MM.1S (cell line): ENCODE measurements at regions not wholly inside any gene's neighbourhood (a gene's known extent, or its start where the extent isn't known, plus 50 kb on each side); places are given as distances from the start of the nearest gene placed in this dataset.

Experiments used
- DNase-seq: peaks from one replicate; pipeline ENCODE4 v3.0.0-alpha.2; 2015
- H2AFZ ChIP-seq: fragments of 300-600 bp; sonication (generic); 2 replicates; pipeline ENCODE4 v1.6.0; 2016; ENCODE audit warnings: antibody characterized with exemption, low read length
- H3F3A ChIP-seq: fragments of 300-600 bp; sonication (generic); 2 replicates; pipeline ENCODE4 v1.6.1; 2016; ENCODE audit warnings: mild to moderate bottlenecking, antibody characterized with exemption, low read length, moderate library complexity, mixed read lengths; ENCODE audit not compliant: insufficient read depth
- H3K27ac ChIP-seq: fragments of 300-600 bp; sonication (generic); 2 replicates; pipeline ENCODE4 v1.5.1; 2016; ENCODE audit warnings: mild to moderate bottlenecking, low read length
- H3K27me3 ChIP-seq: fragments of 300-600 bp; sonication (generic); replicated peaks from 2 replicates; pipeline ENCODE4 v1.6.0; 2016; ENCODE audit warnings: low read length; ENCODE audit not compliant: insufficient read depth
- H3K36me3 ChIP-seq: fragments of 300-600 bp; sonication (generic); replicated peaks from 2 replicates; pipeline ENCODE4 v1.6.1; 2016; ENCODE audit warnings: mild to moderate bottlenecking, low read length, mixed read lengths; ENCODE audit not compliant: insufficient read depth
- H3K4me1 ChIP-seq: fragments of 300-600 bp; sonication (generic); 2 replicates; pipeline ENCODE4 v1.6.1; 2016; ENCODE audit warnings: low read length, mixed read lengths
- H3K4me2 ChIP-seq: fragments of 300-600 bp; sonication (generic); 2 replicates; pipeline ENCODE4 v1.6.0; 2016; ENCODE audit warnings: low read depth, low read length
- H3K4me3 ChIP-seq: fragments of 300-600 bp; sonication (generic); 2 replicates; pipeline ENCODE4 v1.5.1; 2016; ENCODE audit warnings: low read length, mixed read lengths
- H3K79me2 ChIP-seq: fragments of 300-600 bp; sonication (generic); 2 replicates; pipeline ENCODE4 v1.6.1; 2016; ENCODE audit warnings: mixed run types, low read length, mixed read lengths
- H3K9ac ChIP-seq: fragments of 300-600 bp; sonication (generic); 2 replicates; pipeline ENCODE4 v1.6.1; 2016; ENCODE audit warnings: low read length, mixed read lengths
- H3K9me2 ChIP-seq: fragments of 300-600 bp; sonication (generic); replicated peaks from 2 replicates; pipeline ENCODE4 v1.6.1; 2016; ENCODE audit warnings: mild to moderate bottlenecking, low read length, mixed read lengths; ENCODE audit not compliant: insufficient read depth
- H3K9me3 ChIP-seq: fragments of 300-600 bp; sonication (generic); replicated peaks from 2 replicates; pipeline ENCODE4 v1.6.1; 2016; ENCODE audit warnings: mild to moderate bottlenecking, low read length, mixed read lengths; ENCODE audit not compliant: insufficient read depth
- H4K20me1 ChIP-seq: fragments of 300-600 bp; sonication (generic); 2 replicates; pipeline ENCODE4 v1.6.1; 2016; ENCODE audit warnings: mild to moderate bottlenecking, low read length, moderate library complexity, mixed read lengths; ENCODE audit not compliant: insufficient read depth
- CTCF ChIP-seq: fragments of 300-600 bp; sonication (generic); IDR thresholded peaks from 2 replicates; pipeline ENCODE4 v1.5.1; 2016; ENCODE audit warnings: antibody characterized with exemption, low read length, mixed read lengths
- EZH2 ChIP-seq: fragments of 300-600 bp; sonication (generic); optimal IDR thresholded peaks from 2 replicates; pipeline ENCODE3; 2017; ENCODE audit warnings: low read depth, mild to moderate bottlenecking, antibody characterized with exemption, low read length, mixed read lengths
- EZH2phosphoT487 ChIP-seq: fragments of 300-600 bp; sonication (generic); IDR thresholded peaks from 2 replicates; pipeline ENCODE4 v1.6.1; 2018; ENCODE audit warnings: antibody characterized with exemption, low read length

GRCh38 chr12:76678992-76679391 is 84.9 kb upstream of the ZDHHC17 start:
- Histone ChIP-seq H3K36me3 (no peaks in the 10 kb centered on the region), H3K9me2 (no peaks in the 10 kb centered on the region), H4K20me1 (no peaks in the 10 kb centered on the region), H3K79me2 (no peaks in the 10 kb centered on the region), H3K9ac (no peak overlapping the region), H3K27ac (no peak overlapping the region), H3K9me3 (no peaks in the 10 kb centered on the region), H3K4me3 (no peak overlapping the region), H3K4me1 (no peaks in the 10 kb centered on the region), H3K4me2 (no peak overlapping the region), H2AFZ (no peak overlapping the region), H3K27me3 (no peaks in the 10 kb centered on the region), H3F3A (no peaks in the 10 kb centered on the region)
- no peak for TF ChIP-seq CTCF
- TF ChIP-seq EZH2, result no peak
- TF ChIP-seq EZH2phosphoT487, result no peak
- DNase-seq, result no peak

- DNase-seq, result no peak
- H3K4me1 ChIP-seq, result no peaks in the 10 kb centered on the region
- H3K4me2 ChIP-seq, result no peak overlapping the region
- no peak overlapping the region for H3K27ac ChIP-seq
- no peak overlapping the region for H3K4me3 ChIP-seq
- H3K27me3 ChIP-seq, result no peaks in the 10 kb centered on the region
- no peaks in the 10 kb centered on the region for H3F3A ChIP-seq
- H3K9me3 ChIP-seq, result no peaks in the 10 kb centered on the region
- H3K36me3 ChIP-seq, result no peaks in the 10 kb centered on the region
- H2AFZ ChIP-seq, result no peak overlapping the region
- H3K9ac ChIP-seq, result no peak overlapping the region
- no peaks in the 10 kb centered on the region for H3K79me2 ChIP-seq
- H3K9me2 ChIP-seq, result no peaks in the 10 kb centered on the region
- TF ChIP-seq CTCF, result no peak
- no peak for TF ChIP-seq EZH2phosphoT487
- no peak for TF ChIP-seq EZH2
- H4K20me1 ChIP-seq, result no peaks in the 10 kb centered on the region
These were observed 84.1 kb upstream of the ZDHHC17 start for GRCh38 chr12:76679778-76680177.

- no peaks in the 10 kb centered on the region for H3K36me3 ChIP-seq
- H3K4me3 ChIP-seq, result no peak overlapping the region
- H2AFZ ChIP-seq, result no peak overlapping the region
These were observed 83.0 kb upstream of the ZDHHC17 start for GRCh38 chr12:76680940-76681339.

More at GRCh38 chr12:76680940-76681339, 83.0 kb upstream of the ZDHHC17 start:
- Histone ChIP-seq H3K27me3 (no peaks in the 10 kb centered on the region), H4K20me1 (no peaks in the 10 kb centered on the region), H3K4me1 (no peaks in the 10 kb centered on the region), H3F3A (no peaks in the 10 kb centered on the region), H3K9me3 (no peaks in the 10 kb centered on the region), H3K9ac (no peak overlapping the region), H3K9me2 (no peaks in the 10 kb centered on the region), H3K79me2 (no peaks in the 10 kb centered on the region), H3K4me2 (no peak overlapping the region), H3K27ac (no peak overlapping the region)
- no peak for TF ChIP-seq EZH2phosphoT487
- no peak for TF ChIP-seq EZH2
- TF ChIP-seq CTCF, result no peak
- DNase-seq, result no peak
